DOHH2 (cell line): ENCODE measurements at regions not wholly inside any gene's neighbourhood (a gene's known extent, or its start where the extent isn't known, plus 50 kb on each side); places are given as distances from the start of the nearest gene placed in this dataset.

Experiments used
- CTCF ChIP-seq: fragments of 200-600 bp; sonication (generic); IDR thresholded peaks from one replicate; pipeline ENCODE4 v1.5.1; 2014; ENCODE audit warnings: antibody characterized with exemption, mild to moderate bottlenecking, low read depth, low read length; ENCODE audit not compliant: poor library complexity, severe bottlenecking
- EZH2phosphoT487 ChIP-seq: fragments of 200-600 bp; sonication (generic); IDR thresholded peaks from 2 replicates; pipeline ENCODE4 v1.6.1; 2017; ENCODE audit warnings: borderline replicate concordance, mild to moderate bottlenecking, antibody characterized with exemption, low read length, moderate library complexity, mixed read lengths

GRCh38 chr3:162780313-162780712 is 1283.7 kb downstream of the OTOL1 start:
- TF ChIP-seq EZH2phosphoT487: no peak
- no peak for TF ChIP-seq CTCF
